Activated T-helper 2 cell treated with anti-CD3 and anti-CD28 coated beads, Interferon-gamma antibody, Interleukin-2, Interleukin-4, amounts not matched to agents 10 μg/mL and 5 μg/mL and 100 μg/mL, durations not matched to agents 14 hours and 24 hours and 36 hours (primary cell): ENCODE measurements at regions not wholly inside any gene's neighbourhood (a gene's known extent, or its start where the extent isn't known, plus 50 kb on each side); places are given as distances from the start of the nearest gene placed in this dataset.
"Not testable (repeated sequence)": the region's sequence is repeated elsewhere in the genome, so short reads cannot be mapped to it uniquely, and the experiment has no call there.

Experiments
- DNase-seq: peaks from one replicate; pipeline ENCODE4 v3.0.0; 2021; ENCODE audit warnings: low spot score
- H3K27ac Mint-ChIP-seq: one replicate; pipeline ENCODE4 v1.8.0; 2021; ENCODE audit warnings: mixed read lengths
- H3K27me3 Mint-ChIP-seq: one replicate; pipeline ENCODE4 v1.8.0; 2021; ENCODE audit warnings: low read depth, mixed read lengths
- H3K36me3 Mint-ChIP-seq: one replicate; pipeline ENCODE4 v1.8.0; 2021; ENCODE audit warnings: low read depth, mixed read lengths
- H3K4me1 Mint-ChIP-seq: one replicate; pipeline ENCODE4 v1.8.0; 2021; ENCODE audit warnings: low read depth, mixed read lengths
- H3K4me3 Mint-ChIP-seq: one replicate; pipeline ENCODE4 v1.8.0; 2021; ENCODE audit warnings: low read depth, mild to moderate bottlenecking, moderate library complexity, mixed read lengths
- H3K9me3 Mint-ChIP-seq: one replicate; pipeline ENCODE4 v1.8.0; 2021; ENCODE audit warnings: mixed read lengths
- intact Hi-C: fragments of 100-400 bp; cut with micrococcal nuclease; formaldehyde crosslinking; loops from one replicate; pipeline ENCODE4 v1.15.1; 2023

DNA sequence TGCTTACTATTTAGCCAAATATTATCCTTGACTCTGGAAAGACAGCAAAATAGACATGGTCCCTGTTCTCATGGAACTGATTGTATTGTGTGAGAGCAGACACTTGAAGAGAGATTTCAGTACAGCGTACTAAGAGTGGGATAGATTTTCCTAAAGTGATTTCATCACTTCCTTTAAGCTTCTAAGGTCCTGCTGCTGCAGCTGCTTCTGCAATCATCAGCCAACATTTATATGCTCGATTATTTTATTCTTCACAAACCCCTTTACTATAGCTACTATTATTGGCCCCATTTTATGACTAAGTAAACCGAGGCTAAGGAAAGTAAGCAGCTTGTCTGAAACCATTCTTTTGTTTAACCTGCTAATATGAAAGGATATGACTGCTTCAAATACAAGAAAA, 137.7 kb downstream of the SPATA31D1 start:
- Mint-ChIP-seq H3K9me3 (no peaks in the 10 kb centered on the region), H3K4me1 (no peaks in the 10 kb centered on the region), H3K36me3 (no peaks in the 10 kb centered on the region), H3K4me3 (no peak overlapping the region), H3K27me3 (no peaks in the 10 kb centered on the region), H3K27ac (no peak overlapping the region)
- intact Hi-C loops = no loop called here
- DNase-seq = no peak

DNA sequence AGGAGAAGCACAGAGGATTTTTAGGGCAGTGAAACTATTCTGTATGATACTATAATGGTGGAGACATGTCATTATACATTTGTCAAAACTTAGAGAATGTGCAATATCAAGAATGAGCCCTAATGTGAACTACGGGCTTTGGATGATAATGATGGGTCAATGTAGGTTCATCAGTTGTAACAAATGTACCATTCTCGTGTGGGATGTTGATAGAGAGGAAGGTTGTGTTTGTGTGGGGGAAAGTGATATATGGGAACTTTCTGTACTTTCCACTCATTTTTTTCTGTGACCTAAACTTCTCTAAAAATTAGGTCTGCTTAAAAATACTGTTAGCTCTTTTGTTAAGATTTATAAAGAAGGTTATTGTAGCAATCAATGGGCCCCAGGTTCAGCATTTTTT, 138.9 kb downstream of the SPATA31D1 start:
- no peak for DNase-seq
- no peaks in the 10 kb centered on the region for H3K27me3 Mint-ChIP-seq
- no peaks in the 10 kb centered on the region for H3K36me3 Mint-ChIP-seq
- H3K4me1 Mint-ChIP-seq = no peaks in the 10 kb centered on the region
- H3K9me3 Mint-ChIP-seq = no peaks in the 10 kb centered on the region
- H3K27ac Mint-ChIP-seq = no peak overlapping the region
- no peak overlapping the region for H3K4me3 Mint-ChIP-seq
- intact Hi-C loops = no loop called here

DNA sequence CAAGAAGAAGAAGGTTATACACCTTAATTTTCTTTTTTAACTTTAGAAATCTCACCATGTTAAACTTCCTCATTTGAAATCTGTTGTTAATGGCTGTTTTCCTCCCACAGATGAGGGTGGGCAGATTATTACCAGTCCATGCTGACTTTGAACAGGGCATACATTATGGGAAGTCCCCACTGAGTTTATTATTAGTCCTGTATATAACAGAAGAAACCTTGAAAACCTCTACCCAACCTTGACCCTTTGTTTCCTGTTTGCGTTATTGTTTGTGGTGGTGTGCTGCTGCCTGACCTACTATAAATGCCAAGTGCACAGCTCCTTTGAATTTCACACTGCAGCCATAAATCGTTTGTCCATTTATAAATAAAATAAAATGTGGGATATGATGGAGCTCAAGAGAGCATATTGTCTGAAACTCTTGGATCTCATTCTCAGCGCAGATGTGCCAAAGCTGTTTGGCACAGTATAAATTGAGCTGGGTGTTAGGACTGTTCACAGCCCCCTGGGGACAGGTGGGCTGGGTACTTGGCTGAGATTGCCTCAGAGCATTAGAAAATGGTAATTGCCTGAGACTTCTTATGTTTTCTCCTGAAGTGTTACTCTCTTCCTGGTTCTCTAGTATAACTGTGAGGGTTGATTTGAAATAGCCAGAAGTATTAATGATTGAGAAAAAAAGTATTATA, 139.6 kb downstream of the SPATA31D1 start:
- Mint-ChIP-seq H3K4me3 (no peak overlapping the region), H3K9me3 (no peaks in the 10 kb centered on the region), H3K27me3 (no peaks in the 10 kb centered on the region), H3K36me3 (no peaks in the 10 kb centered on the region), H3K27ac (no peak overlapping the region), H3K4me1 (no peaks in the 10 kb centered on the region)
- intact Hi-C loops = no loop called here
- no peak for DNase-seq

DNA sequence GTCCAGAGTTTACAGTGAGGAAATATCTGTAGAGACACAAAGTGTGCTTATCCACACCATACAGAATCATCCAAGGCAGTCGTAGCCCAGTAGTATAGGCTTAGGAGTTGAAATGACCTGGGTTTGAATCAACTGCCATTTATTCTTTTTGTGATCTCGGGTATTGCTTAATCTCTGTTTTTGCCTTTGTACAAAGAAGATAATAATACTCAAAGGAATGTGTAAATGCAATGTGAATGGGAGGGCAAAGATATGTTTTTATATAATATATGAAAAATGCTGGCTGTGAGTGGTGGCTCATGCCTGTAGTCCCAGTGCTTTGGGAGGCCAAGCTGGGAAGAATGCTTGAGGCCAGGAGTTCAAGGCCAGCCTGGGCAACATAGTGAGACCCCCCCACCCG, 141.1 kb downstream of the SPATA31D1 start:
- H3K4me3 Mint-ChIP-seq = no peak overlapping the region
- intact Hi-C loops = no loop called here
- no peaks in the 10 kb centered on the region for H3K27me3 Mint-ChIP-seq
- H3K27ac Mint-ChIP-seq = no peak overlapping the region
- no peaks in the 10 kb centered on the region for H3K9me3 Mint-ChIP-seq
- H3K36me3 Mint-ChIP-seq = no peaks in the 10 kb centered on the region
- no peak for DNase-seq
- no peaks in the 10 kb centered on the region for H3K4me1 Mint-ChIP-seq

DNA sequence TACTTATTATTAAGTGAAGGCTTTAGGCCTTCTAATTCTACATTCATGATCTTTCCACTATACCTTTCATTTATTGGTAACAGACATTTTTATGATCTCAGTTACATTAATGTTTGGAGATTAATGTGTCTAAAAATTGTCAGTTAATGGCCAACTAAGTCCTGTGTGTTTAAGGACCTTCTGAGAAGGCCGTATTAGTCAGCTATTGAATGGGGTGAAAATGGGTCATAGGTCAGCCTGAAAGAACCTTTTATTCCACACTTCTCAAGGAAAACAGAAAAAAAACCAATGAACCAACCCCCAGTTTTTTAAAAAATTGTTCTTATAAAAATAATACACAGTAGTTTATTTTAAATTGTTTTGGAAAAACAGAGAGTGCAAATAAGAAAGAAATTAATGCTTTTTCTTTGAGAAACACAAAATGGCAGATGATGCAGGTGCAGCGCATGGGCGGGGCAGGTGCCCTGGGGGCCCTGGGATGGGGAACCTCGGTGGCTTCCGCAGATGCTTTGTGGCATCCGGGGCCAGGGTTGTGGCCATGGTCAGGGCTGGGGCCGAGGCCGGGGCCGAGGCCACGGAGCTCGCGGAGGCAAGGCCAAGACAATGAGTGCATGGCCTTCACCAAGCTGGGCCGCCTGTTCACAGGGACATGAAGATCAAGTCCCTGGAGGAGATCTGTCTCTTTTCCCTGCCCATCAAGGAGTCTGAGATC, 141.9 kb downstream of the SPATA31D1 start:
- intact Hi-C loops = no loop called here
- no peaks in the 10 kb centered on the region for H3K9me3 Mint-ChIP-seq
- DNase-seq = no peak
- no peaks in the 10 kb centered on the region for H3K27me3 Mint-ChIP-seq
- H3K27ac Mint-ChIP-seq = no peak overlapping the region
- no peak overlapping the region for H3K4me3 Mint-ChIP-seq
- no peaks in the 10 kb centered on the region for H3K36me3 Mint-ChIP-seq
- H3K4me1 Mint-ChIP-seq = no peaks in the 10 kb centered on the region

DNA sequence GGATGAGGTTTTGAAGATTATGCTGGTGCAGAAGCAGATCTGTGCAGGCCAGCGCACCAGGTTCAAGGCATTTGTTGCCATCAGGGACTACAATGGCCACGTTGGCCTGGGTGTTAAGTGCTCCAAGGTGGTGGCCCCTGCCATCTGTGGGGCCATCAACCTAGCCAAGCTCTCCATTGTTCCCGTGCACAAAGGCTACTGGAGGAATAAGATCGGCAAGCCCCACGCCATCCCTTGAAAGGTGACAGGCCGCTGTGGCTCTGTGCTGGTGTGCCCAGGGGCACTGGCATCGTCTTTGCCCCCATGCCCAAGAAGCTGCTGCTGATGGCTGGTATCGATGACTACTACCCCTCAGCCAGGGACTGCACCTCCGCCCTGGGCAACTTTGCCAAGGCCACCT, 142.5 kb downstream of the SPATA31D1 start:
- Mint-ChIP-seq H3K4me1 (no peaks in the 10 kb centered on the region), H3K4me3 (no peak overlapping the region), H3K27me3 (no peaks in the 10 kb centered on the region), H3K36me3 (no peaks in the 10 kb centered on the region), H3K27ac (no peak overlapping the region), H3K9me3 (no peaks in the 10 kb centered on the region)
- no peak for DNase-seq
- intact Hi-C loops = no loop called here

DNA sequence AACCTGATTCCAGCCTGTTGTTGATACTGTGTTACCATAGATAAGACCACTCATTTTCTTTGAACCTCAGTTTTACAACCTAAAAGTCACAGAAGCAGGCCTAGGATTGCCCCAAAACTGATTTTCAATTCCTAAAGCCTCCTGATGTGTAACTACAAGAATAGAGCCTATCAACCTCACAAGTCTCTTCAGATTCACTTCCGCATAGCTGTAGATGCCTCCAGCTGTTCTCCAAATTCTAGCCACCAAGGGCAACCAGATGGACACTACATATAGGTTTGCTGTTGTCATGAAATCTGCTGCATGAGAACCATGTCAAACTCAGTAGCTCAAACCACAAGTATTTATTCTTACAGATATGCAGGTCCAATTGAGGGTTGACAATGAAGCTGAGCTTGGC, 143.5 kb downstream of the SPATA31D1 start:
- H3K4me1 Mint-ChIP-seq = no peaks in the 10 kb centered on the region

DNA sequence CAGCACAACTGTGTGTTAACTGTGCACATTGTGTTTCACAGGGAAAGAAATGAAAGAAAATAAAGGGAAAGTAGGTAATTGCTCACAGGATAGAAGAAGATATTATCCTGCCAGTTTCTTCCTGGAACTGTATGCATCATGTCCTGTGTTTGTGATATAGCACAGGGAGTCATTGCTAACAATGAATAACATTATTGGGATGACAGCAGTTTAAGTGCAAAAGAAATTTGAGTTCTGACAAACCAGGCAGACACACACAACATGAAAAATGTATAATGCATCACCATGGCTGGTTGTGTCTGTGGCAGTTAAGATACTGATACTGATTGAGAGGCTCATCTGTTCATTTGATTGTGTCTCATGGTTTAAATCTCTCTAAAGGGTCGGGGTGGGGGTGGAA, 145.4 kb downstream of the SPATA31D1 start:
- Mint-ChIP-seq H3K36me3 (no peaks in the 10 kb centered on the region), H3K9me3 (peaks cover 4% of the 10 kb centered on the region), H3K4me3 (no peak overlapping the region), H3K27me3 (no peaks in the 10 kb centered on the region), H3K27ac (no peak overlapping the region), H3K4me1 (no peaks in the 10 kb centered on the region)
- intact Hi-C loops = no loop called here
- DNase-seq = no peak

More for the DNA sequence above, 143.5 kb downstream of the SPATA31D1 start:
- H3K27me3 Mint-ChIP-seq = no peaks in the 10 kb centered on the region
- DNase-seq = no peak
- H3K27ac Mint-ChIP-seq = no peak overlapping the region
- intact Hi-C loops = no loop called here
- no peaks in the 10 kb centered on the region for H3K9me3 Mint-ChIP-seq
- no peak overlapping the region for H3K4me3 Mint-ChIP-seq
- H3K36me3 Mint-ChIP-seq = no peaks in the 10 kb centered on the region

DNA sequence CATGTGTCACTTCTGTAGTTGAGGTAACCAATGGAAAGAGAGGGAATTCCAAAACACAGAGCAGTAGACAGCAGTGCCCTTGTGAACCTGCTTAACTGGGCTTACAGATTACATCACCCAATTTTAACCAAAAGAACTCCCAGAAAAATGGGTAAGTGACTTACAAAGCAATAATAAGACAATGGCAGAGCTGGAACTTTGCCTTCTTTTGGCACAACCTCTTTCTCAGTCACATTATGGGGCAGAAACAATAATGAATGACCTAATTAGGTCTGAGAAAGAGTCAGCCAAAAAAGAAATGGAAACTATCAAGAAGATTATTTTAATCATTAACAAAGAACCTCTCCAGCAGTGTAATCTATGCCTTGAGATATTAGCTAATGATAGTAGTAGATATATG, 146.5 kb downstream of the SPATA31D1 start:
- Mint-ChIP-seq H3K27me3 (no peaks in the 10 kb centered on the region), H3K36me3 (no peaks in the 10 kb centered on the region), H3K27ac (no peak overlapping the region), H3K9me3 (peaks cover 4% of the 10 kb centered on the region), H3K4me3 (no peak overlapping the region), H3K4me1 (no peaks in the 10 kb centered on the region)
- DNase-seq = no peak
- intact Hi-C loops = no loop called here

DNA sequence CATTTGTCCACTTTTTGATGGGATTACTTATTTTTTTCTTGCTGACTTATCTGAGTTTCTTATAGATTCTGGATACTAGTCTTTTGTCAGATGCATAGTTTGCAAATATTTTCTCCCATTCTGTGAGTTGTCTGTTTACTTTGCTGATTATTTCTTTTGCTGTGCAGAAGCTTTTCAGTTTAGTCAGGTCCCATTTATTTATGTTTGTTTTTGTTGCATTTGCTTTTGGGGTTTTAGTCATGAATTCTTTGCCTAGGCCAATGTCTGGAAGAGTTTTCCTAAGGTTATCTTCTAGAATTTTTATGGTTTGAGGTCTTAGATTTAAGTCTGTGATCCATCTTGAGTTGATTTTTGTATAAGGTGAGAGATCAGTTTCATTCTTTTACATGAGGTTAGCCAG, 149.5 kb downstream of the SPATA31D1 start:
- intact Hi-C loops, H3K27me3 Mint-ChIP-seq, DNase-seq, H3K9me3 Mint-ChIP-seq, H3K27ac Mint-ChIP-seq, H3K36me3 Mint-ChIP-seq, H3K4me1 Mint-ChIP-seq, H3K4me3 Mint-ChIP-seq: not testable (repeated sequence)

DNA sequence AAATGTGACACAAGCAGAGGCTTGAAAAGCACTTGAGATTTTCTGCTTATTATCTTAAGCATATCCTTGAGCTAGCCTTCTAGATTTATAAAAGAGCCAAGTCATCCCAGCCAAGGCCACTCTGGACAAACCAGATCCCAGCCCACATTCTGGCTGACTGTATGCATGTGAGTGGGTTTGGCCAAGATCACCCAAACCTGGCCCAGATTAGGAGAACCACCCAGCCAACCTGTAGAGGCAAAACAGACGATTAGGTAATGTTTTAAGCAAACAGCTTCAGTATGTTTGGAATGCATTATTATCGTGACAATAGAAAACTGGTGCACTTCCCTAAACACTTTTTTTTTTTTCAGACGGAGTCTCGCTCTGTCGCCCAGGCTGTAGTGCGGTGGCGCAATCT, 151.9 kb downstream of the SPATA31D1 start:
- no peak for DNase-seq
- Mint-ChIP-seq H3K27ac (no peak overlapping the region), H3K4me1 (no peaks in the 10 kb centered on the region), H3K9me3 (peaks cover 8% of the 10 kb centered on the region), H3K36me3 (no peaks in the 10 kb centered on the region), H3K27me3 (no peaks in the 10 kb centered on the region), H3K4me3 (no peak overlapping the region)
- intact Hi-C loops = no loop called here

DNA sequence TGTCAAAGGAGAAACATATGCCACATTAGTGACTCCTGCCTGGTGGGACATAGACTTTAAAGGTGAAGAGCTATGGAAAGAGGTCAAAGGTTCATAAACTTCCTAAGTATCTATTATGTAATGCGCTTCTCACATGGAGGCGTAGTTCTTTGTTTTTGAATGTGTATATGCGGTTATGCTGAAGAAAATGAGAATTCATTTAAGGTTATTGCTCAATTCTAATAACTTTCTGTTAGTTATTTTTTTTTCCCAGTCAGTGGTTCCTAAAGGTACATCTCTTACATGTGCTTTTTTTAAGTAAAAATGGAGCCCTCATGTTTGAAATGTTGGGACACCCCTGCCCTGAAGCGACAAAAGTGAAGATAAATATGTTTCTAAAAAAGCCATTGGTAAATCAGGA, 156.2 kb downstream of the SPATA31D1 start:
- Mint-ChIP-seq H3K36me3 (no peaks in the 10 kb centered on the region), H3K9me3 (peaks cover 12% of the 10 kb centered on the region), H3K4me3 (no peak overlapping the region), H3K27me3 (no peaks in the 10 kb centered on the region), H3K4me1 (no peaks in the 10 kb centered on the region), H3K27ac (no peak overlapping the region)
- intact Hi-C loops = no loop called here
- no peak for DNase-seq

DNA sequence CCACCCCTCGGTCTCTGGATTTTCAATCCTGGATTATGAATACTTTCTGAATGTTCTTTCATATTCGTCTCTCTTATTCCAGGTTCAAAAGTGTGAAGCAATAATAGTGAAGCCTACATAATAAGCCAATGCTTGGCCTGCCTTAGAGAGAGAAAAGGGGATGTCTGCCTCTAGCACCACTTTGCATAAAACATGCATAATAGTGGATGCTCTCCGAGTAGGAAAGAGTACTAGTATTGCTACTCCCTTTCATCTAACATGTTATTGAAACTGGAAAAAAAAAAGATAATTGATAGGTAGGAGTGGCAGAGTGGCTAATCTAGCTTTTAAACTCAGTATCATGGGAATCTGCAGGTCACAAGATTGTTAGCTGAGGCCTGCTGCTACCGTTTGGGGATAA, 158.1 kb downstream of the SPATA31D1 start:
- no peak overlapping the region for H3K27ac Mint-ChIP-seq
- H3K27me3 Mint-ChIP-seq = no peaks in the 10 kb centered on the region
- no peak overlapping the region for H3K4me3 Mint-ChIP-seq
- intact Hi-C loops = no loop called here
- DNase-seq = no peak
- no peaks in the 10 kb centered on the region for H3K4me1 Mint-ChIP-seq
- H3K9me3 Mint-ChIP-seq = peaks cover 12% of the 10 kb centered on the region
- no peaks in the 10 kb centered on the region for H3K36me3 Mint-ChIP-seq
